ENCODE measurements at regions not wholly inside any gene's neighbourhood (a gene's known extent, or its start where the extent isn't known, plus 50 kb on each side); places are given as distances from the start of the nearest gene placed in this dataset.

DNA sequence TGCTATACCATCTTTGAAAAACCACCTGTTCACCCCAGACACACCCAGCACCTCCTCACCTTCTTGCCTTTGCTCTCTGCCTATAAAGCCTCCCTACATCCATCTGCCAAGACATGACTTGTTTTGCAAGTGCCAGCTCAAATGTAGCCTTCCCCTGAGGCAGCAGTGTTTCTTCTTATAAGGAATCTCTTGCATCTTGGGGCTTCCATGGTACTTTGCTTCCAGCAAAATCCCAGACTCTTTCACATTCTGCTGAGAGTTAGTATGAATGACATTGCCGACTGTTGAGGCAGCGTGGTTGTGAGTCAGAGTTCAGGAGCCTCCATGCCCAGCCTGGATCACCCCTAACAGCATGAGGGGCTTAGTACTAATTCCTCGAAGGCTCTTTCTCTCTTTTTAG is 217.4 kb upstream of the RUNX1 start:
- TF ChIP-seq, protein P1, sequence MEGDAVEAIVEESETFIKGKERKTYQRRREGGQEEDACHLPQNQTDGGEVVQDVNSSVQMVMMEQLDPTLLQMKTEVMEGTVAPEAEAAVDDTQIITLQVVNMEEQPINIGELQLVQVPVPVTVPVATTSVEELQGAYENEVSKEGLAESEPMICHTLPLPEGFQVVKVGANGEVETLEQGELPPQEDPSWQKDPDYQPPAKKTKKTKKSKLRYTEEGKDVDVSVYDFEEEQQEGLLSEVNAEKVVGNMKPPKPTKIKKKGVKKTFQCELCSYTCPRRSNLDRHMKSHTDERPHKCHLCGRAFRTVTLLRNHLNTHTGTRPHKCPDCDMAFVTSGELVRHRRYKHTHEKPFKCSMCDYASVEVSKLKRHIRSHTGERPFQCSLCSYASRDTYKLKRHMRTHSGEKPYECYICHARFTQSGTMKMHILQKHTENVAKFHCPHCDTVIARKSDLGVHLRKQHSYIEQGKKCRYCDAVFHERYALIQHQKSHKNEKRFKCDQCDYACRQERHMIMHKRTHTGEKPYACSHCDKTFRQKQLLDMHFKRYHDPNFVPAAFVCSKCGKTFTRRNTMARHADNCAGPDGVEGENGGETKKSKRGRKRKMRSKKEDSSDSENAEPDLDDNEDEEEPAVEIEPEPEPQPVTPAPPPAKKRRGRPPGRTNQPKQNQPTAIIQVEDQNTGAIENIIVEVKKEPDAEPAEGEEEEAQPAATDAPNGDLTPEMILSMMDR (conservative IDR thresholded peaks at IDR 0.05; ENCODE audit: low read length) = no peak
- TF ChIP-seq EZH2phosphoT487 (IDR thresholded peaks at IDR 0.05; ENCODE audit: borderline replicate concordance, low read depth, low read length) = no peak

All from OCI-LY7 (cell line).